GM12878 (cell line): ENCODE measurements at regions not wholly inside any gene's neighbourhood (a gene's known extent, or its start where the extent isn't known, plus 50 kb on each side); places are given as distances from the start of the nearest gene placed in this dataset.

ENCODE experiments used
- ATAC-seq: fragments of 200-7000 bp; cut with Tn5 transposase; 3 replicates; pipeline ENCODE4 v1.9.1; 2020; ENCODE audit warnings: mild to moderate bottlenecking, moderate library complexity
- BruUV-seq: library from RNA; stranded (reverse); fragments of 400-500 nt; replicated peaks from 2 replicates; lab custom pipeline; 2021; lab: Mats Ljungman, UMichigan
- CTCF ChIA-PET: fragments of 300-600 bp; sonication (Branson Sonifier 250); formaldehyde crosslinking; extraction: SDS; loops from one replicate; lab custom pipeline; 2021; ENCODE audit warnings: inconsistent platforms; lab: Yijun Ruan, JAX
- POLR2A ChIA-PET: fragments of 350-600 bp; formaldehyde crosslinking; extraction: SDS; loops from one replicate; lab custom pipeline; 2021; ENCODE audit warnings: inconsistent platforms; lab: Charles Lee
- RAD21 ChIA-PET: fragments of 300-600 bp; sonication (Branson Sonifier 250); formaldehyde crosslinking; loops from one replicate; lab custom pipeline; 2023; ENCODE audit warnings: antibody characterized with exemption; ENCODE audit not compliant: unreplicated experiment; lab: Charles Lee
- SMC1A ChIA-PET: fragments of 300-600 bp; sonication (Branson Sonifier 250); formaldehyde crosslinking; loops from one replicate; lab custom pipeline; 2023; ENCODE audit not compliant: unreplicated experiment, uncharacterized antibody; lab: Charles Lee
- DNase-seq: peaks from one replicate; pipeline ENCODE4 v3.0.0-alpha.2; 2011; ENCODE audit warnings: low read depth, low spot score
- FAIRE-seq: peaks from 3 replicates; lab custom pipeline; 2011; peaks lifted over from hg19 to GRCh38; lab: Jason Lieb, UNC
- H2AFZ ChIP-seq: 2 replicates; pipeline ENCODE4 v1.6.0; 2011; ENCODE audit warnings: low read depth, low read length, control low read depth; ENCODE audit not compliant: control insufficient read depth
- H3K27ac ChIP-seq: 2 replicates; pipeline ENCODE4 v1.5.1; 2011; ENCODE audit warnings: control low read depth; ENCODE audit not compliant: control insufficient read depth, insufficient read depth
- H3K27me3 ChIP-seq, 2 experiments: replicated peaks in 1 of 2; 2 replicates each; pipeline versions ENCODE4 v1.6.0 to v1.6.1; 2011; ENCODE audit warnings: low read length in 1 of 2; ENCODE audit not compliant: control insufficient read depth in 2 of 2, insufficient read depth in 2 of 2
- H3K36me3 ChIP-seq, 2 experiments: 2 replicates each; pipeline ENCODE4 v1.5.1; 2011; ENCODE audit warnings: low read length in 1 of 2; ENCODE audit not compliant: control insufficient read depth in 2 of 2, insufficient read depth in 2 of 2
- H3K4me1 ChIP-seq: 2 replicates; pipeline ENCODE4 v1.6.1; 2011; ENCODE audit warnings: mild to moderate bottlenecking, low read length, moderate library complexity, mixed read lengths; ENCODE audit not compliant: control insufficient read depth, insufficient read depth
- H3K4me2 ChIP-seq: 2 replicates; pipeline ENCODE4 v1.6.0; 2011; ENCODE audit warnings: control low read depth; ENCODE audit not compliant: control insufficient read depth, insufficient read depth
- H3K4me3 ChIP-seq: fragments of 200-600 bp; sonication (generic); 2 replicates; pipeline ENCODE4 v1.5.1; 2016
- H3K79me2 ChIP-seq: 2 replicates; pipeline ENCODE4 v1.6.0; 2011; ENCODE audit warnings: low read length; ENCODE audit not compliant: control insufficient read depth, insufficient read depth
- H3K9ac ChIP-seq: 2 replicates; pipeline ENCODE4 v1.8.0; 2011; ENCODE audit warnings: low read length, control low read depth, mixed read lengths; ENCODE audit not compliant: control insufficient read depth, insufficient read depth
- H3K9me3 ChIP-seq: replicated peaks from 3 replicates; pipeline ENCODE4 v1.5.1; 2011; ENCODE audit warnings: mild to moderate bottlenecking, low read length; ENCODE audit not compliant: control insufficient read depth, insufficient read depth
- H4K20me1 ChIP-seq: 2 replicates; pipeline ENCODE4 v1.6.0; 2011; ENCODE audit not compliant: control insufficient read depth, insufficient read depth
- BRCA1 ChIP-seq: IDR thresholded peaks from 2 replicates; pipeline ENCODE4 v1.6.1; 2011; ENCODE audit warnings: low read depth, low read length, improper control_type of control experiment
- ETV6 ChIP-seq, 2 experiments: fragments of 450-650 bp in 1 of 2; IDR thresholded peaks in 1 of 2; conservative IDR thresholded peaks in 1 of 2; 2 replicates each; pipeline ENCODE4 v1.6.1; 2014; ENCODE audit warnings: antibody characterized with exemption in 1 of 2, borderline replicate concordance in 1 of 2, low read depth in 1 of 2, mild to moderate bottlenecking in 1 of 2, moderate library complexity in 1 of 2
- FOXM1 ChIP-seq: IDR thresholded peaks from 2 replicates; pipeline ENCODE4 v1.6.1; 2012; ENCODE audit warnings: low read depth, mild to moderate bottlenecking, inconsistent platforms, low read length, moderate library complexity
- NR2F1 ChIP-seq: fragments of 450-650 bp; conservative IDR thresholded peaks from 2 replicates; pipeline ENCODE4 v1.6.1; 2017; ENCODE audit warnings: mild to moderate bottlenecking
- PAX8 ChIP-seq: fragments of 450-650 bp; IDR thresholded peaks from 2 replicates; pipeline ENCODE4 v1.6.1; 2017; ENCODE audit warnings: mild to moderate bottlenecking, moderate library complexity
- RELB ChIP-seq: fragments of 450-650 bp; IDR thresholded peaks from 2 replicates; pipeline ENCODE4 v1.6.1; 2017; ENCODE audit warnings: low read depth, mild to moderate bottlenecking, moderate library complexity
- SMAD1 ChIP-seq: fragments of 450-650 bp; IDR thresholded peaks from 2 replicates; pipeline ENCODE4 v1.6.1; 2018; ENCODE audit warnings: mild to moderate bottlenecking, low read depth; ENCODE audit not compliant: partially characterized antibody
- SMAD5 ChIP-seq: IDR thresholded peaks from 2 replicates; pipeline ENCODE4 v1.6.1; 2016; ENCODE audit warnings: antibody characterized with exemption, low read depth
- SREBF1 ChIP-seq: IDR thresholded peaks from 2 replicates; pipeline ENCODE4 v1.6.1; 2012; ENCODE audit warnings: mild to moderate bottlenecking, low read length
- YY1 ChIP-seq: IDR thresholded peaks from 2 replicates; pipeline ENCODE4 v1.6.1; 2011; ENCODE audit warnings: low read depth, mild to moderate bottlenecking, low read length
- WGBS: methylation state at CpG from one replicate; pipeline ENCODE4 v1.1.6; 2016; ENCODE audit warnings: low lambda C conversion rate; ENCODE audit not compliant: insufficient replicate concordance, insufficient coverage; ENCODE audit errors: missing lambda C conversion rate; 5-methylcytosine and 5-hydroxymethylcytosine counted together
- in situ Hi-C: fragments of 300-500 bp; cut with MboI; formaldehyde crosslinking; loops from 9 replicates; pipeline ENCODE4 v1.14.3; 2018; ENCODE audit warnings: mixed read lengths
- intact Hi-C: fragments of 100-400 bp; cut with micrococcal nuclease; formaldehyde crosslinking; loops from one replicate; pipeline ENCODE4 v1.14.2; 2022; ENCODE audit not compliant: unreplicated experiment
- TF ChIP-seq, protein P1 (sequence below): IDR thresholded peaks from 2 replicates; pipeline ENCODE4 v1.6.1; 2011; ENCODE audit warnings: low read depth, mild to moderate bottlenecking, low read length, moderate library complexity, borderline replicate concordance; ENCODE audit errors: extremely low read depth
- TF ChIP-seq, protein P2 (sequence below): fragments of 450-650 bp; IDR thresholded peaks from 2 replicates; pipeline ENCODE4 v1.6.1; 2017; ENCODE audit warnings: mild to moderate bottlenecking, moderate library complexity
- TF ChIP-seq, protein P3 (sequence below): fragments of 450-650 bp; IDR thresholded peaks from 2 replicates; pipeline ENCODE4 v1.6.1; 2016; ENCODE audit warnings: mild to moderate bottlenecking

GRCh38 chr5:104189031-104189430 lies 626.4 kb upstream of the NUDT12 start:
- Histone ChIP-seq H3K36me3 (no peaks in the 10 kb centered on the region), H4K20me1 (no peaks in the 10 kb centered on the region), H3K4me2 (no peak overlapping the region), H3K9ac (no peak overlapping the region), H2AFZ (no peak overlapping the region), H3K4me3 (no peak overlapping the region), H3K27me3 (no peaks in the 10 kb centered on the region), H3K9me3 (no peaks in the 10 kb centered on the region; the same call in 2 of the 3 replicates), H3K4me1 (no peaks in the 10 kb centered on the region)
- intact Hi-C loops (no loop called here), in situ Hi-C loops (no loop called here)
- RAD21 ChIA-PET, result no interaction called here
- 6% methylated on average over 4 of the region's 4 CpGs for WGBS
- SMC1A ChIA-PET, result interaction anchor here (1.2 kb wide), 1 partner anchor 10 kb away, joined by 13 read pairs; no protein-coding TSS in a partner anchor
- POLR2A ChIA-PET, result no interaction called here
- FAIRE-seq (no peak), DNase-seq (no peak), ATAC-seq (no peak)
- no TSS peak for BruUV-seq
- CTCF ChIA-PET, result interaction anchor here (3.2 kb wide), 1 partner anchor 10 kb away, joined by 11 read pairs; no protein-coding TSS in a partner anchor
- TF ChIP-seq SMAD5, result no peak
- TF ChIP-seq SREBF1, result no peak
- no peak for TF ChIP-seq RELB
- TF ChIP-seq SMAD1, result no peak
- TF ChIP-seq FOXM1, result no peak
- TF ChIP-seq YY1, result no peak
- TF ChIP-seq, protein P1, sequence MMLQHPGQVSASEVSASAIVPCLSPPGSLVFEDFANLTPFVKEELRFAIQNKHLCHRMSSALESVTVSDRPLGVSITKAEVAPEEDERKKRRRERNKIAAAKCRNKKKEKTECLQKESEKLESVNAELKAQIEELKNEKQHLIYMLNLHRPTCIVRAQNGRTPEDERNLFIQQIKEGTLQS, result no peak
- no peak for TF ChIP-seq NR2F1
- no peak for TF ChIP-seq BRCA1
- TF ChIP-seq, protein P2, sequence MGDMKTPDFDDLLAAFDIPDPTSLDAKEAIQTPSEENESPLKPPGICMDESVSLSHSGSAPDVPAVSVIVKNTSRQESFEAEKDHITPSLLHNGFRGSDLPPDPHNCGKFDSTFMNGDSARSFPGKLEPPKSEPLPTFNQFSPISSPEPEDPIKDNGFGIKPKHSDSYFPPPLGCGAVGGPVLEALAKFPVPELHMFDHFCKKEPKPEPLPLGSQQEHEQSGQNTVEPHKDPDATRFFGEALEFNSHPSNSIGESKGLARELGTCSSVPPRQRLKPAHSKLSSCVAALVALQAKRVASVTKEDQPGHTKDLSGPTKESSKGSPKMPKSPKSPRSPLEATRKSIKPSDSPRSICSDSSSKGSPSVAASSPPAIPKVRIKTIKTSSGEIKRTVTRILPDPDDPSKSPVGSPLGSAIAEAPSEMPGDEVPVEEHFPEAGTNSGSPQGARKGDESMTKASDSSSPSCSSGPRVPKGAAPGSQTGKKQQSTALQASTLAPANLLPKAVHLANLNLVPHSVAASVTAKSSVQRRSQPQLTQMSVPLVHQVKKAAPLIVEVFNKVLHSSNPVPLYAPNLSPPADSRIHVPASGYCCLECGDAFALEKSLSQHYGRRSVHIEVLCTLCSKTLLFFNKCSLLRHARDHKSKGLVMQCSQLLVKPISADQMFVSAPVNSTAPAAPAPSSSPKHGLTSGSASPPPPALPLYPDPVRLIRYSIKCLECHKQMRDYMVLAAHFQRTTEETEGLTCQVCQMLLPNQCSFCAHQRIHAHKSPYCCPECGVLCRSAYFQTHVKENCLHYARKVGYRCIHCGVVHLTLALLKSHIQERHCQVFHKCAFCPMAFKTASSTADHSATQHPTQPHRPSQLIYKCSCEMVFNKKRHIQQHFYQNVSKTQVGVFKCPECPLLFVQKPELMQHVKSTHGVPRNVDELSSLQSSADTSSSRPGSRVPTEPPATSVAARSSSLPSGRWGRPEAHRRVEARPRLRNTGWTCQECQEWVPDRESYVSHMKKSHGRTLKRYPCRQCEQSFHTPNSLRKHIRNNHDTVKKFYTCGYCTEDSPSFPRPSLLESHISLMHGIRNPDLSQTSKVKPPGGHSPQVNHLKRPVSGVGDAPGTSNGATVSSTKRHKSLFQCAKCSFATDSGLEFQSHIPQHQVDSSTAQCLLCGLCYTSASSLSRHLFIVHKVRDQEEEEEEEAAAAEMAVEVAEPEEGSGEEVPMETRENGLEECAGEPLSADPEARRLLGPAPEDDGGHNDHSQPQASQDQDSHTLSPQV, result no peak
- TF ChIP-seq, protein P3, sequence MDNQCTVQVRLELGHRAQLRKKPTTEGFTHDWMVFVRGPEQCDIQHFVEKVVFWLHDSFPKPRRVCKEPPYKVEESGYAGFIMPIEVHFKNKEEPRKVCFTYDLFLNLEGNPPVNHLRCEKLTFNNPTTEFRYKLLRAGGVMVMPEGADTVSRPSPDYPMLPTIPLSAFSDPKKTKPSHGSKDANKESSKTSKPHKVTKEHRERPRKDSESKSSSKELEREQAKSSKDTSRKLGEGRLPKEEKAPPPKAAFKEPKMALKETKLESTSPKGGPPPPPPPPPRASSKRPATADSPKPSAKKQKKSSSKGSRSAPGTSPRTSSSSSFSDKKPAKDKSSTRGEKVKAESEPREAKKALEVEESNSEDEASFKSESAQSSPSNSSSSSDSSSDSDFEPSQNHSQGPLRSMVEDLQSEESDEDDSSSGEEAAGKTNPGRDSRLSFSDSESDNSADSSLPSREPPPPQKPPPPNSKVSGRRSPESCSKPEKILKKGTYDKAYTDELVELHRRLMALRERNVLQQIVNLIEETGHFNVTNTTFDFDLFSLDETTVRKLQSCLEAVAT, result no peak
- no peak for TF ChIP-seq PAX8
- TF ChIP-seq ETV6 (conservative IDR thresholded peaks at IDR 0.05 in 1 of 2, IDR thresholded peaks at IDR 0.05 in 1 of 2; ENCODE audit: borderline replicate concordance in 1 of 2, low read depth in 1 of 2), result no peak
- TF ChIP-seq, all 136 proteins: peak for 0
- H3K79me2 ChIP-seq, result no peaks in the 10 kb centered on the region
- H3K27ac ChIP-seq, result no peak overlapping the region
